Muscle of leg (tissue), 3 donors: ENCODE measurements at regions not wholly inside any gene's neighbourhood (a gene's known extent, or its start where the extent isn't known, plus 50 kb on each side); places are given as distances from the start of the nearest gene placed in this dataset.

Experiments
- DNase-seq: peaks from one replicate; pipeline ENCODE4 v3.0.0; 2013
- H3K27ac ChIP-seq: one replicate; pipeline ENCODE4 v1.5.1; 2013; ENCODE audit warnings: mild to moderate bottlenecking, low read length, control low read depth
- H3K27me3 ChIP-seq: one replicate; pipeline ENCODE4 v1.6.1; 2013; ENCODE audit warnings: low read length; ENCODE audit not compliant: control insufficient read depth, insufficient read depth
- H3K36me3 ChIP-seq: one replicate; pipeline ENCODE4 v1.6.1; 2013; ENCODE audit warnings: low read length; ENCODE audit not compliant: control insufficient read depth, insufficient read depth
- H3K4me1 ChIP-seq: one replicate; pipeline ENCODE4 v1.6.1; 2013; ENCODE audit warnings: low read length; ENCODE audit not compliant: control insufficient read depth, insufficient read depth
- H3K4me3 ChIP-seq: one replicate; pipeline ENCODE4 v1.5.1; 2013; ENCODE audit warnings: low read length, control low read depth
- H3K9me3 ChIP-seq: replicated peaks from 2 replicates; pipeline ENCODE4 v1.6.1; 2013; ENCODE audit warnings: low read depth, low read length; ENCODE audit not compliant: control insufficient read depth
- WGBS: methylation state at CpG from one replicate; pipeline ENCODE4 v1.1.5; 2013; ENCODE audit warnings: missing lambda C conversion rate; ENCODE audit not compliant: insufficient coverage; 5-methylcytosine and 5-hydroxymethylcytosine counted together

DNA sequence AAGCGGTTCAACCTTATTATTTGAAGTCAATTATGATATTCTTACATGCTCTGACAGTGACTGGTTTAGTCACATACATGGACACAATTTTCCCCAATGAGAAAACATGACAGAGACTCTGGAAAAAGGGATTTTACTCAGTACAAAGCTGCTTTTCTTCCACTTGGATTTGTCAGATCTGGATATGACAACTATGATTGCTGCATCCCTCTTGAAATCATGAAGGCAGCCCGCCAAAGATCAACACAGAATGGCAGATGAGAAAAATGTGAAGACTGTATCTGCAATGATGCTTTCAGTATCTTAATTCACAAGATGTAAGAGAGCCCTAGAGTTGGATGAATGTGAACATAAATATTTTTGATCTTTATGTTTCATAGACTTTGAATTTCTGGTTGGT is 439.6 kb downstream of the CDH8 start:
- no peaks in the 10 kb centered on the region for H3K36me3 ChIP-seq
- peaks cover 9% of the 10 kb centered on the region for H3K9me3 ChIP-seq
- H3K27me3 ChIP-seq, result no peaks in the 10 kb centered on the region
- H3K4me3 ChIP-seq, result no peak overlapping the region
- H3K4me1 ChIP-seq, result no peaks in the 10 kb centered on the region
- no peak overlapping the region for H3K27ac ChIP-seq
- DNase-seq, result no peak
- WGBS, result no CpG with 5 or more reads among the region's 2 CpGs

DNA sequence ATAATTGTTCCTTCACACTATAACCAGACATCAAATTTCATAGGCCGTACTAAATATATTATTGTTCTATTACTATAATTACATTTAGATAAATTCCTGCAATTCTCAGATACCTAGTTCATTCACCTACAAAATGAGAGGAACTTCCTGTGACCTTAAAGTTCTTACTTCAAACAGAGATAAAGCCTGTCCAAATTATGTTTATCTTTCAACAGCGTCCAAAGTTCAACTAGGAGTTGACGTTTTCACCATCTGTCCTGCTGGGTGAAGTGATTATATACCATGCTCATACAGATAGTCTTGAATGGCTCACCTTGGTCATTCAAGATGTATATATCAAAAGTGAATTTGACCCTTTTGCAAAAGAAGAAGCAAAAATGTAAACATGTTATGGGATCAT is 440.6 kb downstream of the CDH8 start:
- H3K9me3 ChIP-seq, result peaks cover 9% of the 10 kb centered on the region
- WGBS, result no CpG with 5 or more reads among the region's 3 CpGs
- no peak for DNase-seq

GRCh38 chr16:61590577-61590976 is 445.7 kb downstream of the CDH8 start:
- Histone ChIP-seq H3K27me3 (no peaks in the 10 kb centered on the region), H3K4me1 (no peaks in the 10 kb centered on the region), H3K4me3 (no peak overlapping the region), H3K9me3 (peaks cover 9% of the 10 kb centered on the region), H3K36me3 (no peaks in the 10 kb centered on the region), H3K27ac (no peak overlapping the region)
- no CpG with 5 or more reads among the region's 1 CpG for WGBS
- no peak for DNase-seq

More for the DNA sequence above, 440.6 kb downstream of the CDH8 start:
- H3K4me3 ChIP-seq, result no peak overlapping the region
- no peaks in the 10 kb centered on the region for H3K36me3 ChIP-seq
- no peak overlapping the region for H3K27ac ChIP-seq
- no peaks in the 10 kb centered on the region for H3K4me1 ChIP-seq
- no peaks in the 10 kb centered on the region for H3K27me3 ChIP-seq

- Histone ChIP-seq H3K27ac (no peak overlapping the region), H3K4me1 (no peaks in the 10 kb centered on the region), H3K27me3 (no peaks in the 10 kb centered on the region), H3K9me3 (peaks cover under 1% of the 10 kb centered on the region), H3K4me3 (no peak overlapping the region), H3K36me3 (no peaks in the 10 kb centered on the region)
- DNase-seq, result no peak
- no CpG with 5 or more reads among the region's 2 CpGs for WGBS
These were observed 448.7 kb downstream of the CDH8 start for GRCh38 chr16:61587526-61587925.

GRCh38 chr16:61581417-61582046 is 454.7 kb downstream of the CDH8 start:
- H3K36me3 ChIP-seq, result no peaks in the 10 kb centered on the region

GRCh38 chr16:61580579-61580978 is 455.7 kb downstream of the CDH8 start:
- no peak overlapping the region for H3K27ac ChIP-seq
- no peak for DNase-seq
- no peak overlapping the region for H3K4me3 ChIP-seq
- 92% methylated on average over 16 of the region's 17 CpGs for WGBS
- no peaks in the 10 kb centered on the region for H3K36me3 ChIP-seq
- H3K27me3 ChIP-seq, result no peaks in the 10 kb centered on the region
- H3K4me1 ChIP-seq, result no peaks in the 10 kb centered on the region
- peaks cover 11% of the 10 kb centered on the region for H3K9me3 ChIP-seq

More at GRCh38 chr16:61581417-61582046, 454.7 kb downstream of the CDH8 start:
- WGBS, result 90% methylated on average over 23 of the region's 24 CpGs
- no peaks in the 10 kb centered on the region for H3K4me1 ChIP-seq
- H3K4me3 ChIP-seq, result no peak overlapping the region
- H3K27ac ChIP-seq, result no peak overlapping the region
- H3K9me3 ChIP-seq, result peaks cover 8% of the 10 kb centered on the region
- DNase-seq, result no peak
- H3K27me3 ChIP-seq, result no peaks in the 10 kb centered on the region

- H3K27me3 ChIP-seq, result no peaks in the 10 kb centered on the region
- DNase-seq, result no peak
- H3K36me3 ChIP-seq, result no peaks in the 10 kb centered on the region
- H3K9me3 ChIP-seq, result peaks cover 11% of the 10 kb centered on the region
- no CpG with 5 or more reads among the region's 2 CpGs for WGBS
- no peak overlapping the region for H3K4me3 ChIP-seq
- H3K4me1 ChIP-seq, result no peaks in the 10 kb centered on the region
- H3K27ac ChIP-seq, result no peak overlapping the region
These were observed 457.0 kb downstream of the CDH8 start for GRCh38 chr16:61579195-61579594.

- WGBS, result 92% methylated on average over 3 of the region's 5 CpGs
- Histone ChIP-seq H3K9me3 (peaks cover 11% of the 10 kb centered on the region), H3K36me3 (no peaks in the 10 kb centered on the region), H3K27ac (no peak overlapping the region), H3K4me1 (no peaks in the 10 kb centered on the region), H3K4me3 (no peak overlapping the region), H3K27me3 (no peaks in the 10 kb centered on the region)
- no peak for DNase-seq
These were observed 459.8 kb downstream of the CDH8 start for GRCh38 chr16:61576476-61576875.

GRCh38 chr16:61575617-61576016 is 460.6 kb downstream of the CDH8 start:
- no CpG with 5 or more reads among the region's 3 CpGs for WGBS
- H3K4me3 ChIP-seq, result no peak overlapping the region
- H3K9me3 ChIP-seq, result peaks cover 6% of the 10 kb centered on the region
- DNase-seq, result no peak
- H3K4me1 ChIP-seq, result no peaks in the 10 kb centered on the region
- no peaks in the 10 kb centered on the region for H3K36me3 ChIP-seq
- H3K27me3 ChIP-seq, result no peaks in the 10 kb centered on the region
- no peak overlapping the region for H3K27ac ChIP-seq

- Histone ChIP-seq H3K36me3 (no peaks in the 10 kb centered on the region), H3K9me3 (peaks cover 3% of the 10 kb centered on the region), H3K27ac (no peak overlapping the region), H3K27me3 (no peaks in the 10 kb centered on the region), H3K4me3 (no peak overlapping the region), H3K4me1 (no peaks in the 10 kb centered on the region)
- WGBS, result no CpG with 5 or more reads among the region's 2 CpGs
- peak; percentile 48 for DNase-seq
These were observed 467.2 kb downstream of the CDH8 start for GRCh38 chr16:61569028-61569427.

DNA sequence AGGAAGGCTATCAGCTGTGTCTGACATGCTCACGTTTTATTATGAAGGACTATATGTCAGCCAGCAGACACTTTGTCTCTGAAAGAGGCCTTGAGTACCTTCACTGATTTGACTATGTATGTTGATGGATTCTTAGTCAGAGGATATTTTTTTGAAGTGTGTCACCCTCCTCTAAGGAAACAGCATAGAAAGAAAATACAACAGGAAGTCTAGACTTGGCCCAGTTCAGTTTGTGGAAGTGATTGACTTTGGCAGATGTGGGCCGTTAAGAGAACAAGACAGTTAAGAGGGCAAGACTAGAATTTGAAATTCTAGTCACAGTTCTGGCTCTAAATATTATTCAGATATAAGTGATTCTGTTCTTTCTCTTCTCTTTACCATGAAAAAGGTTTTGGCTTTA is 471.5 kb downstream of the CDH8 start:
- Histone ChIP-seq H3K4me3 (no peak overlapping the region), H3K36me3 (no peaks in the 10 kb centered on the region), H3K9me3 (peaks cover 3% of the 10 kb centered on the region), H3K27me3 (no peaks in the 10 kb centered on the region), H3K27ac (no peak overlapping the region), H3K4me1 (no peaks in the 10 kb centered on the region)
- no peak for DNase-seq
- WGBS, result no CpG with 5 or more reads among the region's 2 CpGs
